ENCODE measurements at regions not wholly inside any gene's neighbourhood (a gene's known extent, or its start where the extent isn't known, plus 50 kb on each side); places are given as distances from the start of the nearest gene placed in this dataset.

- TF ChIP-seq CTCF (IDR thresholded peaks at IDR 0.05; ENCODE audit: insufficient read depth, low read length) (no peak), REST (IDR thresholded peaks at IDR 0.05; ENCODE audit: insufficient replicate concordance, low read depth) (no peak), SPI1 (IDR thresholded peaks at IDR 0.05; ENCODE audit: borderline replicate concordance, low read depth) (no peak)
Observed at GRCh38 chr1:214816603-214817002, 213.6 kb downstream of the CENPF start.

Measured in HL-60 (cell line).